Stomach smooth muscle (tissue), 2 donors: ENCODE measurements at regions not wholly inside any gene's neighbourhood (a gene's known extent, or its start where the extent isn't known, plus 50 kb on each side); places are given as distances from the start of the nearest gene placed in this dataset.

ENCODE experiments used
- H3K27ac ChIP-seq: one replicate; pipeline ENCODE4 v1.7.0; 2013; ENCODE audit warnings: mild to moderate bottlenecking, low read length, inconsistent platforms
- H3K27me3 ChIP-seq, 2 donors: one replicate each; pipeline ENCODE4 v1.7.0; 2013; ENCODE audit warnings: low read length in 2 of 2; ENCODE audit not compliant: insufficient read depth in 2 of 2, control insufficient read depth in 1 of 2
- H3K36me3 ChIP-seq, 2 donors: one replicate each; pipeline ENCODE4 v1.7.0; 2013; ENCODE audit warnings: low read length in 2 of 2; ENCODE audit not compliant: control insufficient read depth in 2 of 2, insufficient read depth in 2 of 2
- H3K4me1 ChIP-seq: one replicate; pipeline ENCODE4 v1.7.0; 2013; ENCODE audit warnings: low read length; ENCODE audit not compliant: control insufficient read depth, insufficient read depth
- H3K4me3 ChIP-seq, 2 donors: one replicate each; pipeline ENCODE4 v1.7.0; 2013; ENCODE audit warnings: low read length in 2 of 2
- H3K9ac ChIP-seq, 2 donors: one replicate each; pipeline ENCODE4 v1.7.0; 2013; ENCODE audit warnings: low read length in 2 of 2, mild to moderate bottlenecking in 1 of 2
- H3K9me3 ChIP-seq, 2 donors: one replicate each; pipeline ENCODE4 v1.7.0; 2013; ENCODE audit warnings: low read length in 2 of 2; ENCODE audit not compliant: control insufficient read depth in 2 of 2
- donor health status: healthy.
- donor health status: Pancreatic carcinoma.

GRCh38 chr14:44154874-44155273 lies 352.2 kb downstream of the FSCB start:
- H3K27me3 ChIP-seq, result no peaks in the 10 kb centered on the region
- H3K4me1 ChIP-seq, result no peaks in the 10 kb centered on the region
- no peaks in the 10 kb centered on the region for H3K9me3 ChIP-seq
- H3K4me3 ChIP-seq, result no peak overlapping the region
- H3K27ac ChIP-seq, result no peak overlapping the region
- H3K36me3 ChIP-seq, result no peaks in the 10 kb centered on the region
- H3K9ac ChIP-seq, result no peak overlapping the region

GRCh38 chr14:44154446-44154845 lies 352.6 kb downstream of the FSCB start:
- no peaks in the 10 kb centered on the region for H3K27me3 ChIP-seq
- H3K9ac ChIP-seq, result no peak overlapping the region
- no peaks in the 10 kb centered on the region for H3K4me1 ChIP-seq
- no peak overlapping the region for H3K4me3 ChIP-seq
- H3K36me3 ChIP-seq, result no peaks in the 10 kb centered on the region
- no peaks in the 10 kb centered on the region for H3K9me3 ChIP-seq
- H3K27ac ChIP-seq, result no peak overlapping the region

DNA sequence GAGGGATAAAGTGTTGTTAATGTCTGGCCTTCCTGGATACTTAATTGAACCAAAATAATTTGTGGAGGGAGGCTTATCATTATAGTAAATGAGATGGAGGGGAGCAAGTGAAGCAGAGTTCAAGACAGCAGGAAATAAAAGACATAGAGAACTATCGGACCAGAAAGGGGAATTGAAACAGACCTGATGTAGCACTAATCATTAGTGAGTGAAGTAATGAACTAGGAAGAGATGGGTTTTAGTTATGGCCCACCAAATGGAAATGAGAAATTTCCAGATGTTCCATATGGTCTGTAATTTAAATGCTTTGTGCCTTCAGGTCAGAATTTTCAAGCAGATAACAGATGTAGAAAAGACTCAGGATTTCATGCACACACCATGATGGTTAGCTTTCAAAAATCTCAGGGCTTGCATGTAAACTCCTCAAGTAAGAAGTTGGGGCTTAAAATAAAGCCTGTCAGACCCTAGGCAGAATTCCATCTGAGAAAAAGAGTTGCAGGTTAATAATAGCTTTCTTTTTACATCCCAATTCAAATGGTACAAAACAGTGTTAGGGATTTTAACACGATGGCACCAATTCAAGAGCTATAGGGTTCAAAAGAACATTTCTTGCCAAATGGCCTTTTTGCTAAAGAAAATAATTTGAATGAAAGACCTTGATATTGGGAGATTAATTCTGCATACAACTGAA lies 355.8 kb downstream of the FSCB start:
- H3K4me1 ChIP-seq, result no peaks in the 10 kb centered on the region
- H3K27me3 ChIP-seq, result no peaks in the 10 kb centered on the region
- no peak overlapping the region for H3K4me3 ChIP-seq
- H3K36me3 ChIP-seq, result no peaks in the 10 kb centered on the region
- H3K9ac ChIP-seq, result no peak overlapping the region
- H3K9me3 ChIP-seq, result no peaks in the 10 kb centered on the region
- H3K27ac ChIP-seq, result no peak overlapping the region

GRCh38 chr14:44149597-44149996 lies 357.5 kb downstream of the FSCB start:
- H3K36me3 ChIP-seq, result no peaks in the 10 kb centered on the region
- H3K9me3 ChIP-seq, result no peaks in the 10 kb centered on the region
- no peak overlapping the region for H3K9ac ChIP-seq
- no peak overlapping the region for H3K4me3 ChIP-seq
- no peaks in the 10 kb centered on the region for H3K27me3 ChIP-seq
- H3K4me1 ChIP-seq, result no peaks in the 10 kb centered on the region
- no peak overlapping the region for H3K27ac ChIP-seq

- Histone ChIP-seq H3K9ac (no peak overlapping the region), H3K36me3 (no peaks in the 10 kb centered on the region), H3K4me3 (no peak overlapping the region), H3K9me3 (no peaks in the 10 kb centered on the region), H3K27me3 (no peaks in the 10 kb centered on the region), H3K27ac (no peak overlapping the region), H3K4me1 (no peaks in the 10 kb centered on the region)
Measured at GRCh38 chr14:44142006-44142405, 365.1 kb downstream of the FSCB start.

GRCh38 chr14:44135972-44136371 lies 371.1 kb downstream of the FSCB start:
- Histone ChIP-seq H3K36me3 (no peaks in the 10 kb centered on the region), H3K4me3 (no peak overlapping the region), H3K27me3 (no peaks in the 10 kb centered on the region), H3K4me1 (no peaks in the 10 kb centered on the region), H3K9me3 (no peaks in the 10 kb centered on the region), H3K9ac (no peak overlapping the region), H3K27ac (no peak overlapping the region)

GRCh38 chr14:44131861-44132260 lies 375.2 kb downstream of the FSCB start:
- H3K9me3 ChIP-seq, result no peaks in the 10 kb centered on the region
- H3K27me3 ChIP-seq, result no peaks in the 10 kb centered on the region
- H3K4me1 ChIP-seq, result no peaks in the 10 kb centered on the region
- H3K36me3 ChIP-seq, result no peaks in the 10 kb centered on the region
- no peak overlapping the region for H3K9ac ChIP-seq
- H3K4me3 ChIP-seq, result no peak overlapping the region
- no peak overlapping the region for H3K27ac ChIP-seq

DNA sequence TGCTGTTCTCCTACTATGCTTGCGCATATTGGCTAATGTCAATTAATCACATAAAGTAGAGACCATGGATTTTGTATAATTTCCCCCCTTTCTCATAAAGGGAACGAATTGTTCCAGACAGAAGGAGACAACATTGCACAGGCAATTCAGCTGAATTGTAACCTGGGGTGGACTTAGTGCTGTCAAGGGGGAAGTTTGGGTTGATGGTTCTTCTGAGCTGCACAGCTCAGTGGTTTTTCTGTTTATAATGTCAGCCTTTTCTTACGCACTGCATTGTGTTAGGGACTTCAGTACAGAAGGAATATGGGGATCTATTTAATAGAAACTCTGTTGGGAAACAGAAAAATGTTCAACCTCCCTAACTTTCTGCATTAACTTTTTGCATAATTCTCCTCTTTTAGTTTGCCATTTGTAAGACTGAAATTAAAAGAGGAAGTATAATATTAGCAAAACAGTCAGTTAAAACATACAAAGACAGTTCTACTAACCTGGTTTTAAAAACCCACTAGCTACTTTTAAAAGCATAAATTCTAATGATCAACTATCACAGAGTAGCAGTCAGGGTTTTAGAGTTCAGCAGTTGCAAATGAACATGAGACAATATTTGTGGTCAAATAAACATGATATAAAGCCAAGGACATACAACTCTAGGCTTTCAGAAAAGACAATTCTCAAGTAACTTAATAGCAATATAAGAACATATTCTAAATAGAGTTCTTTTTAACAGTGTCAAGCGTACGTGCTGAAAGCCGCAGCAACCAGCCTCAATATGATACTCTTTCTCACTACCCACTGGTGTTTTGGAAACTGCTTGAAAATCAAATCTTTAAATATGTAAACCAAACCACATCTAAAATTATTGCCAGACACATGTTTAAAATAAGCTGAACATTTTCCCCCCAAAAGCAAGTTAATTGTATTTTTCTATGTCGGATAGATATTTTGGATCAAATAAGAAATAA lies 393.0 kb downstream of the FSCB start:
- H3K4me1 ChIP-seq, result no peaks in the 10 kb centered on the region
- no peak overlapping the region for H3K27ac ChIP-seq
- no peaks in the 10 kb centered on the region for H3K27me3 ChIP-seq
- H3K9me3 ChIP-seq, result no peaks in the 10 kb centered on the region
- no peaks in the 10 kb centered on the region for H3K36me3 ChIP-seq
- H3K9ac ChIP-seq, result no peak overlapping the region
- no peak overlapping the region for H3K4me3 ChIP-seq

GRCh38 chr14:44112774-44113460 lies 394.2 kb downstream of the FSCB start:
- Histone ChIP-seq H3K27ac (no peak overlapping the region), H3K9me3 (no peaks in the 10 kb centered on the region), H3K27me3 (no peaks in the 10 kb centered on the region), H3K36me3 (no peaks in the 10 kb centered on the region), H3K4me3 (no peak overlapping the region), H3K9ac (no peak overlapping the region), H3K4me1 (no peaks in the 10 kb centered on the region)

DNA sequence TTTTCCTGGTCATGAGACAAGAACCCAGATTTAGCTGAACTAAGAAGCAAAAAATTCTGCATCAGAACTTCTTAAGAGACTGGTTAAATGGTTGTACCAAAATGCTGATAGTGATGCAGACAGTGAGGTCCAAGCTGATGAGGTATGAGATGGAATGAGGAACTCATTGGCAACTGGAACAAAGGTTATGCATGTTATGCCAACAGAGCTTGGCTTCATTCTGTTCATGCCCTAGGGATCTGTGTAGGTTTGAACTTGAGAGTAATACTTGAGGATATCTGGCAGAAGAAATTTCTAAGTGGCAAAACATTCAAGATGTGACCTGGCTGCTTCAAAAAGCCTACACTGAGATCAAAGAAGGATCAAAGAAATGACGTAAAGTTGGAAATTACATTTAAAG lies 398.0 kb downstream of the FSCB start:
- no peak overlapping the region for H3K4me3 ChIP-seq
- H3K27me3 ChIP-seq, result no peaks in the 10 kb centered on the region
- no peaks in the 10 kb centered on the region for H3K36me3 ChIP-seq
- no peak overlapping the region for H3K9ac ChIP-seq
- no peaks in the 10 kb centered on the region for H3K4me1 ChIP-seq
- H3K27ac ChIP-seq, result no peak overlapping the region
- peaks cover 0 to 2% of the 10 kb centered on the region in 2 donors for H3K9me3 ChIP-seq
